IPS DF 4.7 (cell line): ENCODE measurements at regions not wholly inside any gene's neighbourhood (a gene's known extent, or its start where the extent isn't known, plus 50 kb on each side); places are given as distances from the start of the nearest gene placed in this dataset.

Experiments
- DNase-seq: peaks from one replicate; pipeline ENCODE4 v3.0.0-alpha.2; 2013; ENCODE audit warnings: low spot score; ENCODE audit errors: extremely low read depth

- no peak for DNase-seq
Measured at GRCh38 chr5:88488130-88488529, 219.5 kb upstream of the TMEM161B start.

GRCh38 chr5:88487066-88487465 is 218.4 kb upstream of the TMEM161B start:
- DNase-seq, result no peak

GRCh38 chr5:88486431-88486830 is 217.8 kb upstream of the TMEM161B start:
- no peak for DNase-seq

GRCh38 chr5:88485531-88485930 is 216.9 kb upstream of the TMEM161B start:
- no peak for DNase-seq

GRCh38 chr5:88483964-88484672 is 215.5 kb upstream of the TMEM161B start:
- DNase-seq, result no peak

GRCh38 chr5:88480801-88481499 is 212.3 kb upstream of the TMEM161B start:
- no peak for DNase-seq

DNA sequence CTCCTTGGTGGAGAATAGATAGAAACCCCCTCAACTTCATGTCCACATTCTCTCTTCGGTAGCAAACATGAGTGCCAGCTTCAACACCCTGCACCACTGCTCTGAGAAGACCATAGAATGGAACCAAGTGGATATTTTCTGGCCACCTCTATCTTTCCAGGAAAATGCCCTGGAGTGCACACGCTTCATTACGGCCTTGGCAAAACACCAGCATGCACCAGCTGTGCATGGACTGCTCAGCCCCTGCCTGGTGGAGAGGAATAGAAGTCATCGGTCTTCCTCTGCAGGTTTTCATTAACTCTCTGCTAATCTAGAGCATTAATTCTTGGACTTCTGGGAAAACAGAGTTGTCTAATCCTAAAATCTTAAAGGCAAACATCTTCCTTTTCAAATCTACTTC is 211.6 kb upstream of the TMEM161B start:
- DNase-seq, result no peak

- DNase-seq, result no peak
Measured at GRCh38 chr5:88474574-88474973, 205.9 kb upstream of the TMEM161B start.

- DNase-seq, result no peak
Measured at GRCh38 chr5:88470745-88471144, 202.1 kb upstream of the TMEM161B start.

DNA sequence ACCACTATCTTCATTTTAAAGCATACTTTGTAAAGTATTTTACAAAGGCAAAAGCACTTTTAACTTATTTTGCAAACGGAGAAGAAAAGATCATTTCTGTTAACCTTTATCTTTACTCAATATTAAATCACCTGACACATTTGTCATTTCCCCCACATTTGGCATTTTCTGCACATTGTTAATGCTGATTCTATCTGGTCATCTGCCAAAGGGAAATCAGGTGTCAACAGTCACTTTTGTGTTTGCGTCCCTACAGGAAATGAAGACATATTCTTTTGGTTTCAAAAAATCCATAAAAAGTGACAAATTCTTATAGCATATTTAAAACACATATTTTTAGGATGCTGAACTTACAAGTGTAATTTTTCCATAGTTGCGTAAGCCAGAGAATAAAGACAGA is 191.3 kb upstream of the TMEM161B start:
- DNase-seq, result no peak

DNA sequence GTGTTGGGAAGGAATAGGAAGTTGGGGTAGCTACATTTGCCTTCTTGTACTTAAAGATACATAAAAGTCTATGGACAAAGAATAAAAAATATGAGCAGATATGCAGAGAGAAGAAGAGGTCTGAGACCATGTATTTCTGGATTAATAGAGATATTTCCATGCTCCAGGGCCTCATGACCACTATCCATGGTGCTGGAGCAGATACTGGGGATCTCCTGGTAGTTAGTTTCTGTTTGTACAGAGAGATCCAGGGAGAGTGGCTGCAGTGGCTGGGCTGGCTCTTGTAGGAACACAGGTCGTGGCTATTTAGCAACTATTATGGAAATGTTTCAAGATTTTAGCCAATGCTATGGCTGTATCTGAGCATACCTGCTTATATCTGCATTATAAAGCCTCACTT is 184.2 kb upstream of the TMEM161B start:
- DNase-seq, result no peak

DNA sequence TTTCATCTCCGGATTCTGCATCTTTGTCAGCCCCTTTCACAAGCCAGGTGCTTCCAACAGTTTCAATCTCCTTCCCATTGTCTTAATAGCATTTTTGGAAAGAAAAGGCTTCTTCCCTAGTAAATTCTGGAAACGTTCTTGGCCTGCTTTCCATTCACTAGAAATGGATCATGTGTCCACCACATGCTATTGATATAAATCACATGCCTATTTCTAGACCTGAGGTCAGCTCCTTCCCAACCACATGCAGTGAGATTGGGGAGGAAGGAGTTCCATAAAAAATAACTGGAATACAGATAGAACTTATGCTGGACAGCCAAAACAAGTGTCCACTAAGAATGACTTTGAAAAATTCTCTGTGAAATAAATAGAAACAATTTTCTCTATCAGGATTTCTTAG is 181.6 kb upstream of the TMEM161B start:
- no peak for DNase-seq

DNA sequence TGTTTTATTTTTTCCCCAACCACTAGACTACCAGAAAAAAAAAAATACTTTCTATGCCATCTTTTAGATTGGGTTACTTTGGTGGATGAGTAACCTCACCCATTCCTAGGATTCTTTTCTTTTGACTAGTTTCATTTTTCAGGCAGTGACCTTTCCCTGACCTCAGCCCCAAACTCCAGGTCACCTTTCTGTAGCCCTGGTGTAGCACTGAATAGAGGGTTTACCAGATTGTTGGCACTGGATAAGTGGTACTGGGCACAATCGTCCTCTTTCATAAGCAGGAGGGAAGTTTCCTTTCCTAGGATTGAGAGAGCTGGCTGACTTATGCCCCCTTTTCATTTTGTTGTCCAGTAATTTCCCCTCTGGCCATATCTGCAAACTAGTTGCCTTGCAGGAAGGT is 169.4 kb upstream of the TMEM161B start:
- no peak for DNase-seq

GRCh38 chr5:88436290-88436689 is 167.6 kb upstream of the TMEM161B start:
- no peak for DNase-seq

DNA sequence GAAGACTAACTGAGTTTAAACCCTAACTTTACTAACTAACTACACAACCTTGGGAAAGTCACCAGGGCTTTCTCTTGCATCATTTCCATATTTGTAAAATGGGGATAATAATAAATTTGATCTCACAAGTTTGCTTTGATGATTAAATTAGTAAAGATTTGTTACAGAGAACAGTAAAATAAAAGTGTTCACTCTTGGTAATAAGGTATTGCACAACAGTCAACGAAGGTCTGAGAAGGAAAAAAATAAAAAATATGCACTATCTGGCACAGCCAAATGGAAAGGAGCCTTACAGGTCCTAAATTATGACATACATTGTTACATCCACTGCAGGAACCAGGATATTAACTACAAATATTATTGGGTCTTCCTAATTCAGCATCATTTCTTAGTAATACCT is 160.0 kb upstream of the TMEM161B start:
- no peak for DNase-seq

- DNase-seq, result no peak
Measured at GRCh38 chr5:88426441-88426840, 157.8 kb upstream of the TMEM161B start.

GRCh38 chr5:88425124-88425523 is 156.5 kb upstream of the TMEM161B start:
- DNase-seq, result no peak

- no peak for DNase-seq
Measured at GRCh38 chr5:88419931-88420330, 151.3 kb upstream of the TMEM161B start.

DNA sequence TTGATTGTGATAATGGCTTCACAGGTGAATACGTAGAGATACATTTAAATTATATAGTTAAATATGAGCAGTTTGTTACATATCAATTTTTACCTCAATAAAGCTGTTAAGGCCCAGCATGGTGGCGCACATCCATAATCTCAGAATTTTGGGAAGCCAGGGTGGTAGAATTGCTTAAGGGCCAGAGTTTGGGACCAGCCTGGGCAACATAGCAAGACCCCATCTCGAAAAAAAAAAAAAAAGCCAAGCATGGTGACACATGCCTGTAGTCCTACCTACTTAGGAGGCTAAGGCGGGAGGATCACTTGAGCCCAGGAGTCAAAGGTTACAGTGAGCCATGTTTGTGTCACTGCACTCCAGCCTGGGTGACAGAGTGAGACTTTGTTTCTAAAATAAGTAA is 138.7 kb upstream of the TMEM161B start:
- no peak for DNase-seq

DNA sequence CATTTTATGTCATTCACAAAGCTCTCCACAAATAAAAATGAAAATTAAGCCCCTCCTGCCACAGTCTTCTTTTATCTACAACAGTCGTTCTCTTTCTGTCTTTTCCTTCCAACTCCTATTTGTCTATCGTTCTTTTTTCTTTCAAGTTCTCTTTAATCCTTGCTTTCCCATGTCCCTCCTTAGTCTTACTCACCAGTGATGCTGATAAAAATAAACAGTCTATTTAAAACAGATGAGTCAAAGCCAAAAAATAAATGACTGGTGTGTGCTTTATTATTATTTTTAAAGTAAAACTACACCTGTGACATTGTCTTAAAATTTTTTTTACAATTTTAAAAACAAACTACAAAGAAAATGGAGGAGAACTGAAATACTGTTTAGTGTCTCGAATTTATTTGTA is 137.1 kb upstream of the TMEM161B start:
- no peak for DNase-seq

GRCh38 chr5:88404405-88404804 is 135.8 kb upstream of the TMEM161B start:
- DNase-seq, result no peak

DNA sequence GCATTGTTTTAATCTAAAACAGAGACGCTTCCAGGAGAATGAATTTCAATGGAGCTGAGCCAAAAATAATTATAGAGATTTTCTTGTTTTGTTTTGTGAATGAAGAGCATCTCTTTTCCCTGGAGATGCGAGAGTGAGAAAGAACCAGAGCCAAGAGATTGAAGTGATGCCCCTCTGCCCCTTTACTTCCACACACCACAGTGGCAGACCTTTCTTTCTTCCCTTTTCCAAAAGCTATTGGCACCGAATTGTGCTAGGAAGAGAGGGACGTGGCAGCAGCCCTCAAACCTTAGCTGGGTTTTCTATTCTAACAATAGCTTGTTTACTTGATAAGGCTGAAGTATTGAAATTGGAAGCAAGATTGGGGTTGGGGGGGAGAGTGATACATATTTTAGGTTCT is 133.0 kb upstream of the TMEM161B start:
- no peak for DNase-seq

DNA sequence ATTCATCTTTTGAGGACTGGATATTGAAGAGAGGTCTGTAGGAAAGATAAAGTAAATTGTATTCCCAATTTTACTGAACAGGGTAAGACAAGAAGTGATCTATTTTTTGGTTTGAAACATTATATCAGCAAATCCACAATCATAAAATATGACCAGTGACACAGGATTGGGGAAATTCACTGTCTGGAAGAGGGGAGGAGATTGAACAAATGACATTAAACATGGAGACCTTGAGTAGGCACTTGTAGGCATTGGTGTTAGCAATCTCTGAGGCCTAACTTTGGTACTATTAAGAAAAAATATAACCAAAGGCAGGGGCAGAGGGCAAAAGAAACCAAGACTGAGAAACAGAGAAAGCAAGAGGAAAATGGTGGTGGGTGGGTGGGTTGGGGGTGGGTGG is 132.6 kb upstream of the TMEM161B start:
- no peak for DNase-seq
